ENCODE measurements at regions not wholly inside any gene's neighbourhood (a gene's known extent, or its start where the extent isn't known, plus 50 kb on each side); places are given as distances from the start of the nearest gene placed in this dataset.
"Not testable (repeated sequence)": the region's sequence is repeated elsewhere in the genome, so short reads cannot be mapped to it uniquely, and the experiment has no call there.

DNA sequence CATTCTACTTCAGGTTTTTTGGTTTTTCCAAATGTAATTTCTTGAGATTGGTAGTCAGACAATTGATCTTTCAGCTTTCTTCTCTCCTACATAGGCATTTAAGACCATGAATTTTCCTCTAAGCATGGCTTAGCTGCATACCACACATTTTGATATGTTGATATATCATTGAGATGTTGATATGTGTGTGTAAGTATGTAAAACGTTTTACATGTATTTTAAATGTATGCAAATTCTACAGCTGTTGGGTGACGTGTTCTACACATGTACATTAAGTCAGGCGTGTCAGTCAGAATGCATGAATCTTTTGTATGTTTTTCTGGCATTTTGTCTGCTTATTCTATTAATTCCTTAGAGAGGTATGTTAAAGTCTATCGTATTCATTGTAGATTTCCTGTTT lies 228.2 kb downstream of the CDH26 start:
- no peak overlapping the region for H3K27ac ChIP-seq
- no peaks in the 10 kb centered on the region for H3K4me1 ChIP-seq
- 75 to 79% (median 77%) methylated on average over 4 of the region's 4 CpGs for WGBS, 5 donors
- H3K36me3 ChIP-seq = no peaks in the 10 kb centered on the region
- TF ChIP-seq EP300 (IDR thresholded peaks at IDR 0.05) (no peak), POLR2AphosphoS5 (IDR thresholded peaks at IDR 0.05) (no peak), POLR2A (IDR thresholded peaks at IDR 0.05) (no peak)
- TF ChIP-seq, protein P1, sequence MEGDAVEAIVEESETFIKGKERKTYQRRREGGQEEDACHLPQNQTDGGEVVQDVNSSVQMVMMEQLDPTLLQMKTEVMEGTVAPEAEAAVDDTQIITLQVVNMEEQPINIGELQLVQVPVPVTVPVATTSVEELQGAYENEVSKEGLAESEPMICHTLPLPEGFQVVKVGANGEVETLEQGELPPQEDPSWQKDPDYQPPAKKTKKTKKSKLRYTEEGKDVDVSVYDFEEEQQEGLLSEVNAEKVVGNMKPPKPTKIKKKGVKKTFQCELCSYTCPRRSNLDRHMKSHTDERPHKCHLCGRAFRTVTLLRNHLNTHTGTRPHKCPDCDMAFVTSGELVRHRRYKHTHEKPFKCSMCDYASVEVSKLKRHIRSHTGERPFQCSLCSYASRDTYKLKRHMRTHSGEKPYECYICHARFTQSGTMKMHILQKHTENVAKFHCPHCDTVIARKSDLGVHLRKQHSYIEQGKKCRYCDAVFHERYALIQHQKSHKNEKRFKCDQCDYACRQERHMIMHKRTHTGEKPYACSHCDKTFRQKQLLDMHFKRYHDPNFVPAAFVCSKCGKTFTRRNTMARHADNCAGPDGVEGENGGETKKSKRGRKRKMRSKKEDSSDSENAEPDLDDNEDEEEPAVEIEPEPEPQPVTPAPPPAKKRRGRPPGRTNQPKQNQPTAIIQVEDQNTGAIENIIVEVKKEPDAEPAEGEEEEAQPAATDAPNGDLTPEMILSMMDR (IDR thresholded peaks at IDR 0.05) = no peak
- H3K9me3 ChIP-seq = peaks cover 0 to 10% (median 8%) of the 10 kb centered on the region in 4 donors
- intact Hi-C loops (cut with DNase I; ENCODE audit: low total_unique reads) = no loop called here
- H3K27me3 ChIP-seq = peaks cover 0 to 11% (median 0%) of the 10 kb centered on the region in 3 donors
- no peak overlapping the region for H3K4me3 ChIP-seq
- DNase-seq = no peak

DNA sequence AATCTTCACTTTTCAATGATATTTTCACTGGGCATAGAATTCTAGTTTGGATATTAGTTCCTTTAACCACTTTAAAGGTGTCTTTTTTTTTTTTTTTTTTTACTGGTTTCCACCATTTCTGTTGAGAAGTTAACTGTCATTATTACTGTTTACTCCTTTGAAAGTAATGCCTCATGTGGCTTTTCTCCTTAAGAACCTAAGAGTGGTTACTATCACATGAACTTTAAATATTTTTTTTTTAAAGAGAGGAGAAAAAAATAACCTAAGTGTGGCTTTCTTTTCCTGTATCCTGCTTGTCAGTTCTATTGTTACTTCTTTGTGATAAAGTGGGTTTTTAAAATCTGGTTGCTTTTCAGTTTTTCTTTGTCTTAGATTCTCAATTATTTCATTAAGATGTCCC lies 229.5 kb downstream of the CDH26 start:
- TF ChIP-seq POLR2AphosphoS5 (IDR thresholded peaks at IDR 0.05) (no peak), POLR2A (IDR thresholded peaks at IDR 0.05) (no peak)
- TF ChIP-seq, protein P1 (IDR thresholded peaks at IDR 0.05) = no peak
- Histone ChIP-seq H3K9me3 (peaks cover 0 to 10% (median 8%) of the 10 kb centered on the region in 4 donors), H3K4me1 (no peaks in the 10 kb centered on the region), H3K27me3 (peaks cover 0 to 15% (median 0%) of the 10 kb centered on the region in 3 donors), H3K36me3 (no peaks in the 10 kb centered on the region), H3K27ac (no peak overlapping the region), H3K4me3 (no peak overlapping the region)
- intact Hi-C loops (cut with DNase I; ENCODE audit: low total_unique reads) = no loop called here
- no peak for DNase-seq

DNA sequence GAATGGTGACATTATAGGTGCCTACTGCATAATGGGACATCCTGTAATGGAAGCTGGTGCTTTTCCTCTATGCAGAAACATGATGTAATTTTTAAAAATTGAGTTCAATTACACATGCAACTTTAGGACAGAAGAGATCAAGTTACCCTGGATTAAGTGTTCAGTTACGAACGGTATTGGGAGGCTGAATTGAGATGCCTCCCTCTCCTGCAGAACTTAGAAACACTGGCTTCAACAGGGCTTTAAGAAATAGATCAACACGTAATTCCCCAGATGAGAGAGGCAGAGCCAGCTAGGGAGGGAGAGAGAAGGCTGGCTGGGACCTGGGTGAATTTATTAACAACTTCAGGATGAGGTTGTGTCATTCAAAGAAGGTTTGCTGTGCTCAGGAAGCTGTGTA lies 232.8 kb downstream of the CDH26 start:
- H3K27me3 ChIP-seq = peaks cover 0 to 15% (median 0%) of the 10 kb centered on the region in 3 donors
- H3K36me3 ChIP-seq = no peaks in the 10 kb centered on the region
- H3K4me1 ChIP-seq = no peaks in the 10 kb centered on the region
- no peaks in the 10 kb centered on the region for H3K9me3 ChIP-seq
- TF ChIP-seq EP300 (IDR thresholded peaks at IDR 0.05) (no peak), POLR2A (IDR thresholded peaks at IDR 0.05) (no peak), POLR2AphosphoS5 (IDR thresholded peaks at IDR 0.05) (no peak)
- TF ChIP-seq, protein P1 (IDR thresholded peaks at IDR 0.05) = no peak
- no peak overlapping the region for H3K27ac ChIP-seq
- DNase-seq = no peak
- WGBS, 5 donors = 61 to 71% (median 70%) methylated on average over 3 of the region's 3 CpGs
- intact Hi-C loops (cut with DNase I; ENCODE audit: low total_unique reads) = no loop called here
- no peak overlapping the region for H3K4me3 ChIP-seq

DNA sequence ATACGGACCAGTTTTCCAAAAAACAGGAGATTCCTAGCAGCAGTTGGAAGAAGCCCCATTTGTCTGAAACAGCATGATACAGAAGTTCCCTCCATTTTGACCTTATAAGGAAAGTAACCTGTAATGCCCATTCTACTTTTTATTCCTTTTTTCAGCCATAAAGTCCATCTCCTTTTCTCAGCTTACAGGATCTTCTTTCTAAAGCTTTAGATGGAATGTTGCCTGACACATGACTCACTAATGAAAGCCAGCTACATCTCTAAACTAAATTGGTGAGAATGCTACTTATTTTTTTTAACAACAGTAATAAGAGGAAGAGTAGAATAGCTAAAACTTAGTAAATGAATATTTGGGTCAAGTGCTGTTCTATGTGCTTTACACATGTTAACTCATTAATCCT lies 234.1 kb downstream of the CDH26 start:
- H3K27me3 ChIP-seq = peaks cover 0 to 15% (median 0%) of the 10 kb centered on the region in 3 donors
- DNase-seq = no peak
- H3K9me3 ChIP-seq = no peaks in the 10 kb centered on the region
- intact Hi-C loops (cut with DNase I; ENCODE audit: low total_unique reads) = no loop called here
- H3K27ac ChIP-seq = no peak overlapping the region
- TF ChIP-seq, protein P1 (IDR thresholded peaks at IDR 0.05) = no peak
- TF ChIP-seq EP300 (IDR thresholded peaks at IDR 0.05) (no peak), POLR2AphosphoS5 (IDR thresholded peaks at IDR 0.05) (no peak), POLR2A (IDR thresholded peaks at IDR 0.05) (no peak)
- H3K36me3 ChIP-seq = no peaks in the 10 kb centered on the region
- H3K4me1 ChIP-seq = no peaks in the 10 kb centered on the region
- WGBS, 5 donors = 64 to 86% (median 80%) methylated on average over 1 of the region's 1 CpG
- H3K4me3 ChIP-seq = no peak overlapping the region

DNA sequence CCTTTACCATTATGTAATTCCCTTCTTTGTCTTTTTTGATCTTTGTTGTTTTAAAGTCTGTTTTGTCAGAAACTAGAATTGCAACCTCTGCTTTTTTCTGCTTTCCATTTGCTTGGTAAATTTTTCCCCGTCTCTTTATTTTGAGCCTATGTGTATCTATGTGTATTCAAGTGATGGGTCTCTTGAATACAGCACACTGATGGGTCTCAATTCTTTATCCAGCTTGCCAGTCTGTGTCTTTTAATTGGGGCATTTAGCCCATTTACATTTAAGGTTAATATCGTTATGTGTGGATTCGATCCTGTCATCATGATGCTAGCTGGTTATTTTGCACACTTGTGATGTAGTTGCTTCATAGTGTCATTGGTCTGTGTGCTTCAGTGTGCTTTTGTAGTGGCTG lies 240.9 kb downstream of the CDH26 start:
- not testable (repeated sequence) for DNase-seq
- WGBS, 5 donors = 88 to 93% (median 92%) methylated on average over 3 of the region's 3 CpGs

More for the DNA sequence above, 240.9 kb downstream of the CDH26 start:
- H3K27ac ChIP-seq; H3K36me3 ChIP-seq; H3K4me3 ChIP-seq; H3K27me3 ChIP-seq; intact Hi-C loops (cut with DNase I; ENCODE audit: low total_unique reads); H3K4me1 ChIP-seq; H3K9me3 ChIP-seq: not testable (repeated sequence)

Data from stomach (tissue), 8 donors.